ENCODE measurements at regions not wholly inside any gene's neighbourhood (a gene's known extent, or its start where the extent isn't known, plus 50 kb on each side); places are given as distances from the start of the nearest gene placed in this dataset.

DNA sequence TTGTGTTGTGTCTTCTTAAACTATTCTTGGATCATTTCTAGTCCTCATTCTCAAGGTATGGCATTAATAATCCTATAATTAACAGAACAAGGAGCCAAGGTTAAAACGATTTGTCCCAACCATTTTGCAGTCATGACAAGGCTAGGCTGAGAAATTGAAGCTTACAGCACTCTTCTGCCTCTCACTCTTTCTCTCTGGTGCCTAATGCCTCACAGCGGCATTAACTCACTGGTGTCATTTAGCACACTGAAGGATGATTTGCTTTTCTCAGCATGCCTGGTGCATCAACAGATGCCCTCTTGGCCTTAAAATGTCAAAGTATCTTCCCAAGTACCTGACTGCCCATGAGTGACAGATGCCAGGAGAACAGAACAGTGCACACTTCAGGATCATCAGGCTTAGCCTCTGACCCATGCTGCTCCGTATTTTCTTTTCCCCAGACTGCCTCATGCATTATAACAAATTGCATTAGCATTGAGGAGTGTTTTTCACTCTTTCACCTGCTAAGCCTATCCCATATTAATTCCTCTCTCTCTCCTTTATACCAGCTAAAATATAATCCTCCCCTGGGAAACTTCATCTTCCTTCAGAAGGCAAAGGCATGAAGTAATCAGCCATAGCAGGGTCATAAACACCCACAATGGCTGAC is 61.1 kb upstream of the SV2C start:
- Histone ChIP-seq H2AFZ (ENCODE audit: low read length) (no peak overlapping the region), H4K8ac (replicated peaks; ENCODE audit: insufficient read length, low read depth, low read length) (no peak overlapping the region), H2BK12ac (ENCODE audit: insufficient read length, low read depth, low read length) (no peak overlapping the region), H3K23me2 (ENCODE audit: insufficient read length, low read depth, low read length, poor library complexity, severe bottlenecking) (no peaks in the 10 kb centered on the region), H2AK5ac (ENCODE audit: insufficient read length, low read length) (no peak overlapping the region), H3K79me2 (ENCODE audit: insufficient read depth, low read length) (no peaks in the 10 kb centered on the region), H2BK20ac (ENCODE audit: low read depth, low read length, poor library complexity, severe bottlenecking) (no peak overlapping the region), H3K79me1 (ENCODE audit: insufficient read depth, low read depth, low read length, poor library complexity, severe bottlenecking) (no peaks in the 10 kb centered on the region), H2BK120ac (ENCODE audit: low read depth, low read length, poor library complexity, severe bottlenecking) (no peak overlapping the region), H3K4me1 (ENCODE audit: insufficient read depth, low read length) (no peaks in the 10 kb centered on the region), H2BK15ac (ENCODE audit: low read depth, low read length) (no peak overlapping the region), H3K4ac (ENCODE audit: low read depth, low read length) (no peak overlapping the region), H3K56ac (ENCODE audit: insufficient read length, low read depth, low read length) (no peak overlapping the region), H3K9ac (ENCODE audit: extremely low read depth, insufficient read length, low read length) (no peak overlapping the region), H3K9me3 (ENCODE audit: control insufficient read depth, low read depth, low read length) (no peaks in the 10 kb centered on the region), H4K5ac (ENCODE audit: insufficient read length, low read depth, low read length) (no peak overlapping the region), H3K23ac (ENCODE audit: insufficient read length, low read depth, low read length) (no peak overlapping the region), H2BK5ac (ENCODE audit: insufficient read length, low read length) (no peak overlapping the region), H3K18ac (ENCODE audit: insufficient read length, low read depth, low read length) (peak overlapping the region; percentile 7), H3T11ph (ENCODE audit: low read length) (no peak overlapping the region), H3K14ac (ENCODE audit: insufficient read depth, low read length) (no peak overlapping the region), H3K27me3 (ENCODE audit: insufficient read depth, low read length) (no peaks in the 10 kb centered on the region), H4K20me1 (ENCODE audit: control insufficient read depth, insufficient read depth, insufficient read length) (no peaks in the 10 kb centered on the region), H3K4me2 (ENCODE audit: insufficient read depth, insufficient read length, low read length) (no peak overlapping the region), H4K91ac (ENCODE audit: insufficient read length, low read depth, low read length) (no peak overlapping the region), H3K27ac (ENCODE audit: insufficient read length, low read depth, low read length) (no peak overlapping the region)
- Mint-ChIP-seq H3K27ac (no peak overlapping the region), H3K36me3 (ENCODE audit: insufficient read depth in 1 of 3, low read depth in 3 of 3) (no peaks in the 10 kb centered on the region), H3K9me3 (no peaks in the 10 kb centered on the region), H3K4me3 (no peak overlapping the region), H3K27me3 (ENCODE audit: low read depth) (peaks cover 1% of the 10 kb centered on the region), H3K4me1 (no peaks in the 10 kb centered on the region)
- no peak for TF ChIP-seq CTCF (conservative IDR thresholded peaks at IDR 0.05)
- DNase-seq: no peak
- WGBS (ENCODE audit: extremely low coverage, insufficient read length, low lambda C conversion rate): no CpG with 5 or more reads among the region's 3 CpGs

Data from H9 (cell line).